GM12874 (cell line): ENCODE measurements at regions not wholly inside any gene's neighbourhood (a gene's known extent, or its start where the extent isn't known, plus 50 kb on each side); places are given as distances from the start of the nearest gene placed in this dataset.

ENCODE experiments used
- CTCF ChIP-seq: IDR thresholded peaks from 2 replicates; pipeline ENCODE4 v1.5.1; 2011; ENCODE audit warnings: low read depth, mild to moderate bottlenecking, control low read depth, low read length, moderate library complexity; ENCODE audit not compliant: insufficient read depth

GRCh38 chr10:9294865-9295264 lies 1240.4 kb downstream of the GATA3 start:
- TF ChIP-seq CTCF: no peak

- TF ChIP-seq CTCF: no peak
Observed at GRCh38 chr10:9296190-9296589, 1241.7 kb downstream of the GATA3 start.

- no peak for TF ChIP-seq CTCF
Observed at GRCh38 chr10:9297580-9297979, 1243.1 kb downstream of the GATA3 start.

GRCh38 chr10:9299966-9300365 lies 1245.5 kb downstream of the GATA3 start:
- TF ChIP-seq CTCF: no peak

GRCh38 chr10:9301148-9301547 lies 1246.7 kb downstream of the GATA3 start:
- no peak for TF ChIP-seq CTCF

GRCh38 chr10:9301554-9301953 lies 1247.1 kb downstream of the GATA3 start:
- TF ChIP-seq CTCF: no peak

- no peak for TF ChIP-seq CTCF
Observed at GRCh38 chr10:9302140-9302746, 1247.8 kb downstream of the GATA3 start.
